ENCODE measurements at regions not wholly inside any gene's neighbourhood (a gene's known extent, or its start where the extent isn't known, plus 50 kb on each side); places are given as distances from the start of the nearest gene placed in this dataset.

GRCh38 chr12:91835693-91836092 lies 310.0 kb downstream of the BTG1 start:
- Histone ChIP-seq H3K36me3 (ENCODE audit: insufficient read depth) (no peaks in the 10 kb centered on the region), H3K27me3 (ENCODE audit: insufficient read depth, low read depth) (no peaks in the 10 kb centered on the region), H2AFZ (ENCODE audit: low read depth) (no peak overlapping the region), H3K4me1 (ENCODE audit: low read depth, poor library complexity, severe bottlenecking) (no peaks in the 10 kb centered on the region), H4K20me1 (ENCODE audit: insufficient read depth) (no peaks in the 10 kb centered on the region), H3K27ac (no peak overlapping the region), H3K79me2 (ENCODE audit: insufficient read depth, low read depth) (no peaks in the 10 kb centered on the region), H3K9ac (no peak overlapping the region), H3K4me2 (no peak overlapping the region), H3K4me3 (IDR thresholded peaks at IDR 0.05; ENCODE audit: insufficient read depth, low read depth, low read length) (no peak overlapping the region)
- TF ChIP-seq CTCF (conservative IDR thresholded peaks at IDR 0.05; ENCODE audit: low read depth, low read length) = no peak

DNA sequence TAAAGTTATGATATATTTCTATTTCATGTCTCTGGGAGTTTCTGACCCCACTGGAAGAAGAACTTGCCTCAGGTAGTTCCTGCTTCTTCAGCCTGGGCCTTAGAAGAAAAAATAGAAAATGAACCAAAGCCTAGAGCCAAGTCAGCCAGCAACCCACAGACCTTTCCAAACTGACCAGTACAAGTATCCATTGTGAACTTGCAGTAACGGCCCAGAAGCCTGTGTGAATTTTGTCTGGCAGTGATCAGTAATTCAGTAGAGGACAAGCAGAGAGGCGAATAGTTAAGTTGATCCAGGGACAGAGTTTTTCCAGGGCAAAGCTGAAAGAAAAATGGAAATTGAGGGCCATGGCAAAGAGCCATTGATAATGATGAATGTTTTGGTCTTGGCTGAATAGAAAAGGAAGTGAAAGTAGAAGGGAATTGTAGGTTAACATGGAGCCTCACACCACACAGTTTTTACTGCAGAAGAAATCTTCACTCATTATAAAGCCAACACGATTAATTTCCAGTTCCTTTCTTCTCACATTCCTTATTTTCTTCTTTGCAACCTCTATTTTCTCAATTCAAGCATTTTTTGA lies 311.8 kb downstream of the BTG1 start:
- H2AFZ ChIP-seq (ENCODE audit: low read depth) = no peak overlapping the region
- no peak overlapping the region for H3K4me2 ChIP-seq
- no peak for TF ChIP-seq CTCF (conservative IDR thresholded peaks at IDR 0.05; ENCODE audit: low read depth, low read length)

DNA sequence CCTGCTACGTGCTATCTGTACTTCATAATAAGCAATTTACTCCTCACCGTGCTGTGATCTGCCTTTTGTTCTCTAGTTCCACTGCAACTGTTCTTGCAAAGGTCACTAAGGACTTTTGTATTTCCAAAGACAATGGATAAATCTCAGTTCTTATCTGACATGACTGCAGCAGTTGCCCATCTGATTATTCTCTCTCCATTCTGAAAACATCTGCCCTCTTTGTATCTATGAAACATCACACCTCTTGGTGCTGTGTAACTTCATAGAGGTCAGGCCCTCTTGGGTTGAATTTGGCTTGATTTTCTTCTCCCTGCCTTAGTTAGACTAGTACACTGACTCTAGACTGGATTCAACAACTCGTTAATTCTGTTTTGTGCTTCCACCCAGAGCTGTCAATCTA lies 319.6 kb downstream of the BTG1 start:
- Histone ChIP-seq H3K36me3 (ENCODE audit: insufficient read depth) (no peaks in the 10 kb centered on the region), H2AFZ (ENCODE audit: low read depth) (no peak overlapping the region), H3K79me2 (ENCODE audit: insufficient read depth, low read depth) (no peaks in the 10 kb centered on the region), H3K4me1 (ENCODE audit: low read depth, poor library complexity, severe bottlenecking) (no peaks in the 10 kb centered on the region), H3K9ac (no peak overlapping the region), H3K27ac (no peak overlapping the region), H3K4me2 (no peak overlapping the region), H4K20me1 (ENCODE audit: insufficient read depth) (no peaks in the 10 kb centered on the region), H3K27me3 (ENCODE audit: insufficient read depth, low read depth) (no peaks in the 10 kb centered on the region), H3K4me3 (IDR thresholded peaks at IDR 0.05; ENCODE audit: insufficient read depth, low read depth, low read length) (no peak overlapping the region)
- TF ChIP-seq CTCF (conservative IDR thresholded peaks at IDR 0.05; ENCODE audit: low read depth, low read length) = no peak

More for the DNA sequence above, 311.8 kb downstream of the BTG1 start:
- no peaks in the 10 kb centered on the region for H3K4me1 ChIP-seq (ENCODE audit: low read depth, poor library complexity, severe bottlenecking)
- no peak overlapping the region for H3K9ac ChIP-seq
- no peak overlapping the region for H3K4me3 ChIP-seq (IDR thresholded peaks at IDR 0.05; ENCODE audit: insufficient read depth, low read depth, low read length)
- H3K36me3 ChIP-seq (ENCODE audit: insufficient read depth) = no peaks in the 10 kb centered on the region
- H3K27me3 ChIP-seq (ENCODE audit: insufficient read depth, low read depth) = no peaks in the 10 kb centered on the region
- H3K27ac ChIP-seq = no peak overlapping the region
- H4K20me1 ChIP-seq (ENCODE audit: insufficient read depth) = no peaks in the 10 kb centered on the region
- no peaks in the 10 kb centered on the region for H3K79me2 ChIP-seq (ENCODE audit: insufficient read depth, low read depth)

DNA sequence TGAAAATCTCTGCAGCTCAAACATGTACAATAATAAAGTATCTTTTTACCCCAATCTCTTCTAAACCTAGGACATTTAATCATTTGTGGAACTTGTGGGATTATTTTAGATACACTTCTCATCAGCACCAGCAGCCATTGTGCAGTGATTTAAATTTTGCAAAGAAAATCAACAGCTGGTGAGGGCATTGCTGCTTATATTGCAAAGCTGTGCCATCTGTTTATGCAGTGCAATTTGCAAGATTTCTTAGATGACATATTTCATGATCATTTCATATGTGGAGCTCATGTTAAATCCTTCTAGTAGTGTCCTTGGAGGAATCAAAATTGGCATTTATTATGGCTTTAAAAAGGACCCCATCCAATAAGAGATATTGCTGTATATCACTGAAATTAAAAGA lies 320.7 kb downstream of the BTG1 start:
- Histone ChIP-seq H3K27me3 (ENCODE audit: insufficient read depth, low read depth) (no peaks in the 10 kb centered on the region), H3K36me3 (ENCODE audit: insufficient read depth) (no peaks in the 10 kb centered on the region), H3K4me3 (IDR thresholded peaks at IDR 0.05; ENCODE audit: insufficient read depth, low read depth, low read length) (no peak overlapping the region), H3K27ac (no peak overlapping the region), H2AFZ (ENCODE audit: low read depth) (no peak overlapping the region), H3K4me1 (ENCODE audit: low read depth, poor library complexity, severe bottlenecking) (no peaks in the 10 kb centered on the region), H3K9ac (no peak overlapping the region), H3K79me2 (ENCODE audit: insufficient read depth, low read depth) (no peaks in the 10 kb centered on the region), H4K20me1 (ENCODE audit: insufficient read depth) (no peaks in the 10 kb centered on the region), H3K4me2 (no peak overlapping the region)
- TF ChIP-seq CTCF (conservative IDR thresholded peaks at IDR 0.05; ENCODE audit: low read depth, low read length) = no peak

Measured in KMS-11 (cell line).